ENCODE measurements at regions not wholly inside any gene's neighbourhood (a gene's known extent, or its start where the extent isn't known, plus 50 kb on each side); places are given as distances from the start of the nearest gene placed in this dataset.
A peak's percentile ranks its signal among the peaks of the same experiment; 100 is the strongest.

DNA sequence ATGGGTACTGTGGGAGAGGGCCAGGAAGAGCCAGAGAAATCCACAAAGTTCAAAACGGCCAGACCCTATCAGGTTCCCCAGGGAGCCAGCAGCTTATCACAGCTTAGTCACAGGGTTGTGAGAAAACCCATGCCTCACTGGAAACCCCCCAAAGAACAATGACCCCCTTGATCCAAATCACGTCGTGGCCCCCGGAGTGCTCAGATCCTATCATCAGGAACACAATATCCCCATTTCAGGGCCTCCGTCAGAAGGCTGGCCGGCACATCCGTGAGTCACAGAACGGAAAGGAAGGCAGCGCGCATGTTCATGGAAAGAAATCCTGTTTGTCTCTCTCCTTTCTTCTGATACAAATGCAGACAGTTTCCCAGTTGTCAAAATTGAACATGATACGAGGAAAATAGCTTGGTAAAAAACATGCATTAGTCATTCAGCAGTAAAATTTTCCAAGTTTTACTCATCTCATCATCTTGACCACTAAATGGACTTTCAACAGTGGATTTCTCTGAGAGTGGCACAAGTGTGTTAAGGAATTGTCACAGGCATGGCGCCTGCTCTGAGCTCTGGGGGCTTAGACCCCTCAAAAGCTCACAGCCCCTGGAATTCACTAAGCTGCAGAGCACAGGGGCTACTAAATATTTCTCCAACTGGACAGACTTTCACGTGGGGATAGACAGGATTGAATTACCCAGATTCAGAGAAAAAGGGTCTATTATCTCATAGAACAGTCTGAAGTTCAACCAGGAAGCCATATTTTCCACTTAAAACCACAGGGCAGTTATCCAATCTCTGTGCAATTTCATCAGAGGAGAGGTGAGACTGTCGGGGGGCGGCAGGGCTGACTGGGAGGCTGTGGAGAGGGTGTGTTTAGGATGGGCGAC lies 124.8 kb downstream of the RIPK4 start:
- intact Hi-C loops (cut with DNase I; ENCODE audit: low total_unique reads): no loop called here
- Histone ChIP-seq H3K4me3 (no peak overlapping the region), H3K4me1 (peaks cover 0 to 37% (median 26%) of the 10 kb centered on the region in 4 donors), H3K27me3 (no peaks in the 10 kb centered on the region), H3K9me3 (no peaks in the 10 kb centered on the region), H3K36me3 (no peaks in the 10 kb centered on the region), H3K27ac (peak overlapping the region; percentile 76 to 85)
- TF ChIP-seq, protein P1, sequence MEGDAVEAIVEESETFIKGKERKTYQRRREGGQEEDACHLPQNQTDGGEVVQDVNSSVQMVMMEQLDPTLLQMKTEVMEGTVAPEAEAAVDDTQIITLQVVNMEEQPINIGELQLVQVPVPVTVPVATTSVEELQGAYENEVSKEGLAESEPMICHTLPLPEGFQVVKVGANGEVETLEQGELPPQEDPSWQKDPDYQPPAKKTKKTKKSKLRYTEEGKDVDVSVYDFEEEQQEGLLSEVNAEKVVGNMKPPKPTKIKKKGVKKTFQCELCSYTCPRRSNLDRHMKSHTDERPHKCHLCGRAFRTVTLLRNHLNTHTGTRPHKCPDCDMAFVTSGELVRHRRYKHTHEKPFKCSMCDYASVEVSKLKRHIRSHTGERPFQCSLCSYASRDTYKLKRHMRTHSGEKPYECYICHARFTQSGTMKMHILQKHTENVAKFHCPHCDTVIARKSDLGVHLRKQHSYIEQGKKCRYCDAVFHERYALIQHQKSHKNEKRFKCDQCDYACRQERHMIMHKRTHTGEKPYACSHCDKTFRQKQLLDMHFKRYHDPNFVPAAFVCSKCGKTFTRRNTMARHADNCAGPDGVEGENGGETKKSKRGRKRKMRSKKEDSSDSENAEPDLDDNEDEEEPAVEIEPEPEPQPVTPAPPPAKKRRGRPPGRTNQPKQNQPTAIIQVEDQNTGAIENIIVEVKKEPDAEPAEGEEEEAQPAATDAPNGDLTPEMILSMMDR (IDR thresholded peaks at IDR 0.05): no peak
- peak; percentile 86 to 93 for DNase-seq

DNA sequence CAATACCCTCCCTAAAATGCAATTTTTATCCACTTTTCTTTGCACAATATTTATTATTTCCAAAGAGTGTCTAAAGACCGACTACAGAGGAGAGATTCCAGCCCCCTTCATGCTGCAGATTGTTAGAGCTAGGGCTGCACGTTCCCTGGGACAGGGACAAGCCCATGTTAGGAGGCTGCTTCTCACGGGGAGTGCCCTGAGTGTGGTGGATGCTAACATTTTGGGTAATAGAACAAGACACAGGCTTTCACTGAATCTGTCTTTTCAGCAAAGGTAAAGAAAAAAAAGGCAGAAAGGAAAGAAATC lies 125.4 kb downstream of the RIPK4 start:
- H3K27ac ChIP-seq: peak overlapping the region; percentile 76 to 85
- peaks cover 0 to 43% (median 29%) of the 10 kb centered on the region in 4 donors for H3K4me1 ChIP-seq
- H3K9me3 ChIP-seq: no peaks in the 10 kb centered on the region
- no peak overlapping the region for H3K4me3 ChIP-seq
- intact Hi-C loops (cut with DNase I; ENCODE audit: low total_unique reads): no loop called here
- H3K27me3 ChIP-seq: no peaks in the 10 kb centered on the region
- TF ChIP-seq, protein P1 (IDR thresholded peaks at IDR 0.05): no peak
- H3K36me3 ChIP-seq: no peaks in the 10 kb centered on the region
- DNase-seq: no peak

DNA sequence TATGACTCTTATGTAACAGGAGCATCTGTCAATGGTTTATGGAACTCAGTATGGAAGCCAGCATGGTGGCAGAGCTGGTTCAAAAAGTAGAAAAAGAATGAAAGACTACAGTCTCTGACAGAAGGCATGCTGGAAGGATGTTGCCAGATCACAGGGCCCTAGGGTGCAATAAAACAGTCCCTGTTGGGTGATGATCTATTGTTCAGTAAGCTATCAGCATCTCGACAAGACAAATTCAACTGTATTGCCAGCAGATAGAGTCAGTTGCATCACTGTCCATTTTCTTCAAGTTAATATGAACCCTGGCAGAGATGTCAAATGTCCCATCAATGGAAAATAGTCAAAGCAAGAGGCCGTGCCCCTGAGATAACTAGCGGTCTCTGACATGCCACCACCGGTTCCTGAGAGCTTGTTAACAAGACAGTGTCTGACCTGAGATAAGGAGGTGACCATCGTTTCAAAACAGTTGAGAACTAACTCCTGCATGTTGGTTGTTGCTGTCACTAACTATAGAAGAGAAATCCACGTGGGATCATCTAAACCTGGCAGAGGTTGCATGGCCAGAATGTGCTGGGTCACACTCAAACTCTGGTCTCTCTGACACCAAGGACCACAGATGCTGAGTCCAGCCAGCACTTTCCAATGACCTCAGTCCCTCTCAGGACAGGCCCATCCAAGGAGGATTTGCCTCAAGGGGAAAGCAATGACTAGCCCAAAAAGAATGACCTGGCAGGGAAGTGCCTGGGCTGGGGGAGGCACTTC lies 125.9 kb downstream of the RIPK4 start:
- TF ChIP-seq, protein P1 (IDR thresholded peaks at IDR 0.05): no peak
- Histone ChIP-seq H3K4me3 (no peak overlapping the region), H3K9me3 (no peaks in the 10 kb centered on the region), H3K36me3 (no peaks in the 10 kb centered on the region), H3K27ac (peak overlapping the region; percentile 76 to 85), H3K27me3 (no peaks in the 10 kb centered on the region), H3K4me1 (peaks cover 0 to 43% (median 29%) of the 10 kb centered on the region in 4 donors)
- intact Hi-C loops (cut with DNase I; ENCODE audit: low total_unique reads): no loop called here
- DNase-seq: peak in 1 of 2 donors; percentile 77

DNA sequence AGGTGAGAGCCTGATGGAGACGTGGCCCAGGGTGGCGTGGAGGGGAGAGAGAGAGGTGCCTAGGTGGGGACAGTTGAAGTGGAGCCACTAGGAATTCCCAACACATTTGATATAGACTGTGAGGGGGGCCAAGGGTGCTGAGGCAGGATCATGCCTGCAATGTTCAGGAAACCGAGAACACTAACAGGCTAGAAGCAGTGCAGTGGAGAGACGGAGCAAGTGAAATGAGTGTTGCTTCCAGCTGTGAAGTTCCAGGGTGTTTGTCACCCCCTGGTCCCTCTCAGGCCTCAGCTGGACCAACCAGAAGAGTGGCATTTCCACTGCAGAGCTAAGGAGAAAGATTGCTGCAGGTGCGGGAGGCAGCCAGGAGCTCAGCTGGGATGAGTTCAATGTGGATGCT lies 127.1 kb downstream of the RIPK4 start:
- Histone ChIP-seq H3K27ac (no peak overlapping the region), H3K36me3 (no peaks in the 10 kb centered on the region), H3K27me3 (no peaks in the 10 kb centered on the region), H3K4me3 (no peak overlapping the region), H3K4me1 (peaks cover 0 to 45% (median 32%) of the 10 kb centered on the region in 4 donors), H3K9me3 (no peaks in the 10 kb centered on the region)
- DNase-seq: no peak
- intact Hi-C loops (cut with DNase I; ENCODE audit: low total_unique reads): no loop called here
- TF ChIP-seq, protein P1 (IDR thresholded peaks at IDR 0.05): no peak

DNA sequence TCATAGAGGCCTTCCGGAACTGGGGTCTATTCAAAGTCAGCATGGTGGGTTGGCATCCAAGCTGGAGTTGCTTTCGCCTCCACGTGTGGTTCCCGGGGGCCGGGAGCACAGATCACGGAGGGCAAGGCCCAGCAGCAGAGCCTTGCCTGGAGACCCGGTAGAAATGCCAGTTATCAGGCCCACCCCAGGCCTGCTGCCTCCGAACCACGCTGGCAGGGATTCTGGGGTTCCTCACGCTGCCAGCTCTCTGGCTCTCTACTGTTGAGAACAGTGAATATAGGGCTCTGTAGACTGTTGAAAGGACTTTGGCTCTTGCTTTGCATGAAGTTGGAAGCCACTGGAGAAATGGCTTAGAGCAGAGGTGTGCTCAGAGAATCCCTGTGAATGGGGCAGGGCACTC lies 127.5 kb downstream of the RIPK4 start:
- Histone ChIP-seq H3K27ac (no peak overlapping the region), H3K4me3 (no peak overlapping the region), H3K27me3 (no peaks in the 10 kb centered on the region), H3K4me1 (peaks cover 0 to 49% (median 34%) of the 10 kb centered on the region in 4 donors), H3K9me3 (no peaks in the 10 kb centered on the region), H3K36me3 (no peaks in the 10 kb centered on the region)
- intact Hi-C loops (cut with DNase I; ENCODE audit: low total_unique reads): no loop called here
- TF ChIP-seq, protein P1 (IDR thresholded peaks at IDR 0.05): no peak
- no peak for DNase-seq
